ENCODE measurements at regions not wholly inside any gene's neighbourhood (a gene's known extent, or its start where the extent isn't known, plus 50 kb on each side); places are given as distances from the start of the nearest gene placed in this dataset.

DNA sequence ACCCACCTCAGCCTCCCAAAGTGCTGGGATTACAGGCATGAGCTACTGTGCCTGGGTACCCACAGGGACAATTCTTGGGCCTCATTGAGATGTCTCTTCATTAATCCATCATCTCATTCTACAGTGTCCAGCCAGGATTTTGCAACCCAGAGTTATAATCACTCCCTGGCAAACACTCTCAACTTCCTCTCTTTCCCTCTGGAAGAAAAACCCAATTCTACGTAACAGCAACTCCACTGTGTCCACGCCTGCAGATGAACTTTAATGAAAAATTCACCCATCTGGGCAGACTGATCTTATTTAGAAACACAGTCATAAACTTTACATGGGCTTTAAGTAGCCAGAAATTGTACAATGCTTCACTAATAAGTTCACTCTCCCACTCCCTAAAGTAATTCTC is 90.1 kb upstream of the ABCC4 start:
- TF ChIP-seq PATZ1 (CRISPR knock-in tag; IDR thresholded peaks at IDR 0.05; ENCODE audit: borderline replicate concordance) (no peak), ZC3H10 (CRISPR knock-in tag; IDR thresholded peaks at IDR 0.05) (no peak), ESRRG (CRISPR knock-in tag; IDR thresholded peaks at IDR 0.05) (no peak), TOX (CRISPR knock-in tag; IDR thresholded peaks at IDR 0.05; ENCODE audit: borderline replicate concordance) (no peak), SNAI2 (CRISPR knock-in tag; IDR thresholded peaks at IDR 0.05) (no peak), ISL1 (CRISPR knock-in tag; IDR thresholded peaks at IDR 0.05) (no peak), TCF4 (CRISPR knock-in tag; IDR thresholded peaks at IDR 0.05; ENCODE audit: borderline replicate concordance) (no peak), ZFP30 (CRISPR knock-in tag; IDR thresholded peaks at IDR 0.05) (no peak), RARB (CRISPR knock-in tag; IDR thresholded peaks at IDR 0.05) (no peak), POU6F1 (CRISPR knock-in tag; IDR thresholded peaks at IDR 0.05; ENCODE audit: borderline replicate concordance, low read depth) (no peak), OSR1 (CRISPR knock-in tag; IDR thresholded peaks at IDR 0.05) (no peak)
- TF ChIP-seq, protein P1, sequence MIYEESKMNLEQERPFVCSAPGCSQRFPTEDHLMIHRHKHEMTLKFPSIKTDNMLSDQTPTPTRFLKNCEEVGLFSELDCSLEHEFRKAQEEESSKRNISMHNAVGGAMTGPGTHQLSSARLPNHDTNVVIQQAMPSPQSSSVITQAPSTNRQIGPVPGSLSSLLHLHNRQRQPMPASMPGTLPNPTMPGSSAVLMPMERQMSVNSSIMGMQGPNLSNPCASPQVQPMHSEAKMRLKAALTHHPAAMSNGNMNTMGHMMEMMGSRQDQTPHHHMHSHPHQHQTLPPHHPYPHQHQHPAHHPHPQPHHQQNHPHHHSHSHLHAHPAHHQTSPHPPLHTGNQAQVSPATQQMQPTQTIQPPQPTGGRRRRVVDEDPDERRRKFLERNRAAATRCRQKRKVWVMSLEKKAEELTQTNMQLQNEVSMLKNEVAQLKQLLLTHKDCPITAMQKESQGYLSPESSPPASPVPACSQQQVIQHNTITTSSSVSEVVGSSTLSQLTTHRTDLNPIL (CRISPR knock-in tag; IDR thresholded peaks at IDR 0.05; ENCODE audit: low read depth): no peak
- TF ChIP-seq, protein P2, sequence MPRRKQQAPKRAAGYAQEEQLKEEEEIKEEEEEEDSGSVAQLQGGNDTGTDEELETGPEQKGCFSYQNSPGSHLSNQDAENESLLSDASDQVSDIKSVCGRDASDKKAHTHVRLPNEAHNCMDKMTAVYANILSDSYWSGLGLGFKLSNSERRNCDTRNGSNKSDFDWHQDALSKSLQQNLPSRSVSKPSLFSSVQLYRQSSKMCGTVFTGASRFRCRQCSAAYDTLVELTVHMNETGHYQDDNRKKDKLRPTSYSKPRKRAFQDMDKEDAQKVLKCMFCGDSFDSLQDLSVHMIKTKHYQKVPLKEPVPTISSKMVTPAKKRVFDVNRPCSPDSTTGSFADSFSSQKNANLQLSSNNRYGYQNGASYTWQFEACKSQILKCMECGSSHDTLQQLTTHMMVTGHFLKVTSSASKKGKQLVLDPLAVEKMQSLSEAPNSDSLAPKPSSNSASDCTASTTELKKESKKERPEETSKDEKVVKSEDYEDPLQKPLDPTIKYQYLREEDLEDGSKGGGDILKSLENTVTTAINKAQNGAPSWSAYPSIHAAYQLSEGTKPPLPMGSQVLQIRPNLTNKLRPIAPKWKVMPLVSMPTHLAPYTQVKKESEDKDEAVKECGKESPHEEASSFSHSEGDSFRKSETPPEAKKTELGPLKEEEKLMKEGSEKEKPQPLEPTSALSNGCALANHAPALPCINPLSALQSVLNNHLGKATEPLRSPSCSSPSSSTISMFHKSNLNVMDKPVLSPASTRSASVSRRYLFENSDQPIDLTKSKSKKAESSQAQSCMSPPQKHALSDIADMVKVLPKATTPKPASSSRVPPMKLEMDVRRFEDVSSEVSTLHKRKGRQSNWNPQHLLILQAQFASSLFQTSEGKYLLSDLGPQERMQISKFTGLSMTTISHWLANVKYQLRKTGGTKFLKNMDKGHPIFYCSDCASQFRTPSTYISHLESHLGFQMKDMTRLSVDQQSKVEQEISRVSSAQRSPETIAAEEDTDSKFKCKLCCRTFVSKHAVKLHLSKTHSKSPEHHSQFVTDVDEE (CRISPR knock-in tag; IDR thresholded peaks at IDR 0.05): no peak

All from SK-N-SH treated with all-trans-retinoic acid at 6 μM for 48 hours (cell line).